GM21825 (cell line): ENCODE measurements at regions not wholly inside any gene's neighbourhood (a gene's known extent, or its start where the extent isn't known, plus 50 kb on each side); places are given as distances from the start of the nearest gene placed in this dataset.
"Not testable (repeated sequence)": the region's sequence is repeated elsewhere in the genome, so short reads cannot be mapped to it uniquely, and the experiment has no call there.

Source experiments
- ATAC-seq: cut with Tn5 transposase; IDR thresholded peaks from one replicate; pipeline ENCODE4 v1.9.1; 2021; ENCODE audit warnings: mild to moderate bottlenecking, moderate library complexity; ENCODE audit not compliant: unreplicated experiment

DNA sequence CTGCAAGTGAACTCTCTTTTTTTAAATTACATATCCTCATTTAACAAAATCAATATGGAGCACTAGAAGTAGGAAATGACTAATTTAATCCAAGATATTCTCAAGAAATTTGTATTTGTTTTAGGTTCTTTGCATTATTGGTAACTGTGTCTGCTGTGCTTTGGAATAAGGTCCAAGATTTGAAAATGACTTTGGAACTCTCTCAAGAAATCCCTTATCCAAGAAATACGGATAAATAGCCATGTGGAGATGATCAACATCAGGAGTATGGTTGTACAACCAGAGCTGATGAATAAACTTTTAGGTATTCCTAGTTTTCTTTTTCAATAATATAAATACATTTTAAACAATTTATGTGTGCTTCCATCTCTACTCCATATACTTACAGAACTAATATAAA is 279.9 kb upstream of the SEMA3C start:
- no peak for ATAC-seq

DNA sequence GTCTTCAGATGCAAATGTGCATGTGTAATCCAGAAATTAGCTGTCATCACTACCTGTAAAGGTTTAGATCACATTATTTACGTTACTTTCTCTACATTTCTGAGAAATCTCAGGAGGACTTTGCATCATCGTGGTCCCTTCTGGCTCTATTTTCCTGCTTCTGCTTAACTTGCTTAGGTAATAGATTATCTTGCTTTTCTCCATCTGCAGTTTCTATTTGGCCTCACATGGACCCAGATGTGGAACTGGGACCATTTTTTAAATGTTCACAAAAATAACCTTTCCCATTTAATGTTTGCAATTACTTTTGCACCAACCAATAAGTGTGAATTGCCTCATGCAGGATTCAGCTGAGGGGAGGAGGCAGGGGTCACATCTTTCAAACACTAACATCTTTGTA is 278.4 kb upstream of the SEMA3C start:
- ATAC-seq = no peak

GRCh38 chr7:81195033-81195432 is 276.2 kb upstream of the SEMA3C start:
- no peak for ATAC-seq

DNA sequence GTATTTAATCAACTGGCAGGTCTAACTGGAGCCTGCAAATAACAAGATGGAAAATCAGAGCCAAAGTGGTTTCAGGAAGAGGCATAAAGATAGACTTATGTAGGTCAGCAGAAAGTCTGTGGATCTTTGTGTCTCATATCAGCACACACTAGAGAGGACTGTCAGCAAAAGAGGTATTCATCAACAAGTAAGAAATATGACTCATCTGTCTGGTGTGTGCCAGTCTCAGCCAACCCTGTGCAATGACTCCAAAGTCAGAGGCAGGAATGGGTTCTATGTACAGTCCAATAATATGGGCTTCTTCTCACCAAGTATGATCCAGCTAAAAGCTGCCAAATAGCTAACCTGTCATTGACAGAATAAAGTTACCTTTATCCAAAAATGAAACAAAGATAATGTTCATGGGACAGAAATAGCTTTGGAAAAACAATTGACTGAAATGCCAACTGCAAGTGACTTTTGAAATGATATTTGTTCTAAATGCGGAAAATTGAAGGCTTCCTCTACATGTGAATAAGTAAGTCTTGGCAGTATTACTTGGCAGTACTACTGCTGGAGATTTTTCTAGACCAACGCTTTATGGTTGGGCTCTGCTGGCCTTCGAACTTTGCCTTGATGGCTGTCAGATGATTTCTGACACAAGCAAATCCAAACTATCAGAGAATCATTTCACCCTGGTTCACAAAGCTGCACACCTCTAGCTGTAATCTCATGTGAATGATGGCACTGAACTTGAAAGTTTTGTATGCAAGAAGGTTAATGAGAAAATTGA is 272.3 kb upstream of the SEMA3C start:
- ATAC-seq = no peak

GRCh38 chr7:81187753-81188152 is 268.9 kb upstream of the SEMA3C start:
- ATAC-seq = no peak

GRCh38 chr7:81186691-81187090 is 267.8 kb upstream of the SEMA3C start:
- ATAC-seq = no peak

GRCh38 chr7:81185072-81185471 is 266.2 kb upstream of the SEMA3C start:
- ATAC-seq = no peak

DNA sequence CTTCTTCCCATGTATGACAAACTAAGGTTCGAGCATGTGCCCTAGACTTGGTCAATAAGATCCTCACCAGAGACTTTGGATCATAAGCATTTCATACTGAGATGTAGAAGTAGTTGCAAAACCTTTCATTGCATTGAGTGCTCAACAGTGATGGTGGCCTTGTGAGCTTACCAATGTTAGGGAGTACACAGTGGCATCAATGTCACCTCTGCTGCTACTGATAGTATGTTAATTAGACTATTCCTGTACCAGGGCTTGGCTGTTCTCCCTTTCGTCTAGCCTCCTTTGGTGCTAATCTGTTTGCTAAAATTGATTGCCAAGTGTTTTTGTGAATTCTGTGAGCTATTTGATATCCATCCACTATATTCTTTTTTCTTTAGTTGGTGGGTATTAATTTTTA is 264.5 kb upstream of the SEMA3C start:
- no peak for ATAC-seq

GRCh38 chr7:81182056-81182455 is 263.2 kb upstream of the SEMA3C start:
- not testable (repeated sequence) for ATAC-seq

GRCh38 chr7:81181066-81181465 is 262.2 kb upstream of the SEMA3C start:
- no peak for ATAC-seq

- no peak for ATAC-seq
Observed at GRCh38 chr7:81180573-81180972, 261.7 kb upstream of the SEMA3C start.

DNA sequence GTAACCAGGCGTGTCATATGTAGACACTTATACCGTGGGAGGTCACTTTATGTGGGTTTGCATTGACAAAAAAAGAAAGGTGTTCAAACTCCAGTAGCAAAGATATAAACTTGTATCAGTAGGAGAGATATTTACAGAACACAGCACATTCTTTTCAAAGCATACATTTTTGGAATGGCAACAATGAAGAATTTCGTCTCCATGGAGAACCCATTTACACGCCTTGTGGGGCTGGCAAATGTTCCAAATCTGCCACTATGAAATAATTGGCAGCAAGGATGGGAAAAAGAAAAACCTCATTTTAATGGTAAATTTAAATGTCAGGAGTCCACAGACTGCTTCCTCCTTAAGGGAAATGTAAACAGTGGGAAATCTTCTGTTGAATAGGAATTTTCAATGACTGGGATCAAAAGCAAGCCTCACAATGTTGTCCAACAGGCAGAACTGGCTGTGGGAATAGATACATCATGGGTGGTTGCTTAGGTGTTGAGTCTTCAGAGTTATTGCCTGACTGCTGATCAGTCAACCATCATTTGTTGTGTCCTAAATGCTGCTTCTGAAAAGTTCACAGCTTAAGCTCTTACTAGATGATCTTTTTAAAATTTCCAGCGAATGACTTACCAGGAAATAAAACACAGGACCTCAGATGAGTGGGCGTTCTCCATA is 256.6 kb upstream of the SEMA3C start:
- no peak for ATAC-seq

- no peak for ATAC-seq
Observed at GRCh38 chr7:81173766-81174281, 255.0 kb upstream of the SEMA3C start.

DNA sequence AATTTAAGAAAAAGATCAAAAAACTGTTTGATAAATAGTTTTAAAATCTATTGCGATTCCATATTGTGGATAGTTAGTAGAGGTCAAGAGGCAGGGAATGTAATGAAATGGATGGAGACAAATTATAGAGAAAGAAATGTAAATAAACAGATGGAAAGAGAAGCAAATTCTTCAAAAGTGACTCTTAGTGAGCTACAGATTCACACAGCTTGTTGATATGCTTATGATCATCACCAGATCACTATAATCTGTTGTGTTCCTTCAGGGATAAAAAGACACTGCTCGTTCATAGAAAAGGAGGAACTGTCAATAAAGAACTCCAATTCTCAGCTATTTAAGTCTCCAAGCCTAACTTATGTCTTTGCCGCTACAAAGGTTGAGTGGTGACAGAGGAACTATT is 251.4 kb upstream of the SEMA3C start:
- no peak for ATAC-seq

DNA sequence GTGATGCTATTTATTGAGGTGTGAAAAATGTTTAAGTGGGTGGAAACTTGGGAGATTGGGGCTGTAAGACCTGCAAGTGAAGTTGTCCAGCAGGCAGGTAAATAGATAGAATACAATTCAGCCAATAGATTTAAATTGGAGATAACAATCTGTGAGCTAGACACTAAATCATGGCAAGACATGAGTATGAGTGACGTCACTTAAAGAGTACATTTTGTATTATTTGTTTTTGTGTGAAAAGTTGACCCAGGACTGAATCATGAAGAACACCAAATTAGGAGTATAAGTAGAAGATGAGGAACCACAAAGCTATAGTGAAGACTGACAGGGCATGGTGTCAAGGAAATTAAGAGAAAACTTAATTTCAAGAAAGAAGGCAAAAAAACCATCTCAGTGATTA is 249.1 kb upstream of the SEMA3C start:
- no peak for ATAC-seq

- no peak for ATAC-seq
Observed at GRCh38 chr7:81165070-81165469, 246.2 kb upstream of the SEMA3C start.

DNA sequence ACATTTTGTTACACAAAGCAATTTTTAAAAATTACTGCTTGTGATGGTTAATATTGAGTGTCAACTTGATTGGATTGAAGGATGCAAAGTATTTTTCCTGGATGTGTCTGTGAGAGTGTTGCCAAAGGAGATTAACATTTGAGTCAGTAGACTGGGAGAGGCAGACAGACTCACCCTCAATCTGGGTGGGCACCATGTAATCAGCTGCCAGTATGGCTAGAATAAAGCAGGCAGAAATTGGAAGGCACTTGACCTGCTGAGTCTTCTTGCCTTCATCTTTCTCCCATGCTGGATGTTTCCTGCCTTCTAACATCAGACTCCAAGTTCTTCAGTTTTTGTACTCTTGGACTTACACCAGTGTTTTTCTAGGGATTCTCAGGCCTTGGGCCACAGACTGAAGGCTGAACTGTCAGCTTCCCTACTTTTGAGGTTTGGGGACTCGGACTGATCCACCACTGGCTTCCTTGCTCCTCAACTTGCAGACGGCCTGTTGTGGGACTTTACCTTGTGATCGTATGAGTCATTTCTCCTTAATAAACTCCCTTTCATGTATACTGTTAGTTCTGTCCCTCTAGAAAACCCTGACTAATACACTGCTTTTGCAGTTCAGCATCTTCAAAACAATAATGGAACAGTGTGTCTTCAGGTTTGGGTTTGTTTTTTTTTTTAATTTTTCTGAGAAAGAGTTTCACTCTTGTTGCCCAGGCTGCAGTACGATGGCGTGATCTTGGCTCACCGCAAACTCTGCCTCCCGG is 244.1 kb upstream of the SEMA3C start:
- ATAC-seq = no peak

- ATAC-seq = no peak
Observed at GRCh38 chr7:81162234-81162633, 243.4 kb upstream of the SEMA3C start.

DNA sequence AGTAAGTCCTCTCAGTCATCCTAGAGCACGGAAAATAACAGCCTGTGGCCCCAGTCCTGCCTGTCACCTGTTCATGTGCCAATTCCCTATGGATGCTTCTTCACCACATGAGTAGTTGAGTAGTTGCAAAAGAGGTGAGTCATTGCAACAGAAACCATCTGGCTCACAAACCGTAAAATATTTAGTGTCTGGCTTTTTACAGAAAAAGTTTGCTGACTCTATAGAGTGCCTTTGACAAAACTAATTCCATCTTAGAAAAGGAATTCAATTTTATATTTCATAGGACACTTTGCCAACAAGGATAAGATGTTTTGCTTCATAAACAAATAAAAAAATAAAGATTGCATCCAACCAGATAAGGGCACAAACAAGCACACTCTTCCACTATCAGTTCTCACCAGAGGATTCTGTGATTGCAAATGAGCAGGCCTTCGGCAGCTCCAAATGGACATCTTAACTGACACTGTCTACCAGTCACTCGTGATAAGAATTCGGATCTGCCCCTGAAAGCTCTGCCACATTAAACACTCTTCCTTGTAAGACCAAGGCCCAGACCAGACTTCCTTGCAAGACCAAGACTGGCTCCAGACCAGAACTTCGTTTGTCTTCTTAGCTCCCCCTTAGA is 242.7 kb upstream of the SEMA3C start:
- ATAC-seq = no peak

GRCh38 chr7:81159402-81159801 is 240.6 kb upstream of the SEMA3C start:
- no peak for ATAC-seq

DNA sequence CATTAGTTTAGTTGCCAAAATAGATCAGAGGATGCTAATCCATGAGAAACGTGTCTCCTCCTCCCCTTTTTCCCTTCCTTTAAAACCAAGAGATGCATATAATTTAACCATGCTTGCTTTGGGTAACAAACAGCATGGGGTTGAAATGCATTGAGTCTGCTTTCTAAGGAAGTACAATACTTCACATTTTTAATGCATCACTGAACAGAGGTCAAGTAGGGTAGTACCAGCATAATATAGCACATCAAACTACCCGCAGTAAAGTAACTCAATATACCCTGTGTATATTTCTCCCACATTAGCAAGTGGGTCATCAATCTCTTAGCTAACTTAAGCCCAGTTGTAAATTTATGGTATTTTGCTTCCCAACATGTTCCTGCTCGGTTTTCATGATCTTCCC is 239.3 kb upstream of the SEMA3C start:
- ATAC-seq = no peak
